Astrocyte (in vitro differentiated cells and primary cell): ENCODE measurements at regions not wholly inside any gene's neighbourhood (a gene's known extent, or its start where the extent isn't known, plus 50 kb on each side); places are given as distances from the start of the nearest gene placed in this dataset.

Experiments used
- CTCF ChIP-seq: IDR thresholded peaks from 2 replicates; pipeline ENCODE4 v1.5.1; 2011; ENCODE audit warnings: low read depth, mild to moderate bottlenecking, inconsistent platforms, low read length, moderate library complexity; ENCODE audit not compliant: insufficient read depth
- EZH2 ChIP-seq: IDR thresholded peaks from 2 replicates; pipeline ENCODE4 v1.6.1; 2012; ENCODE audit warnings: mild to moderate bottlenecking, low read length, inconsistent platforms; ENCODE audit not compliant: insufficient read depth

GRCh38 chr1:56415258-56415657 lies 164.1 kb downstream of the PLPP3 start:
- no peak for TF ChIP-seq CTCF
- TF ChIP-seq EZH2, result no peak
